PC-9 (cell line): ENCODE measurements at regions not wholly inside any gene's neighbourhood (a gene's known extent, or its start where the extent isn't known, plus 50 kb on each side); places are given as distances from the start of the nearest gene placed in this dataset.

Experiments used
- CTCF ChIP-seq: fragments of 200-600 bp; sonication (generic); conservative IDR thresholded peaks from 2 replicates; pipeline ENCODE4 v1.6.1; 2017; ENCODE audit warnings: mixed run types, antibody characterized with exemption, mild to moderate bottlenecking, moderate library complexity
- EZH2 ChIP-seq: fragments of 200-600 bp; sonication (generic); IDR thresholded peaks from 2 replicates; pipeline ENCODE4 v1.8.0; 2017; ENCODE audit warnings: antibody characterized with exemption, low read depth

DNA sequence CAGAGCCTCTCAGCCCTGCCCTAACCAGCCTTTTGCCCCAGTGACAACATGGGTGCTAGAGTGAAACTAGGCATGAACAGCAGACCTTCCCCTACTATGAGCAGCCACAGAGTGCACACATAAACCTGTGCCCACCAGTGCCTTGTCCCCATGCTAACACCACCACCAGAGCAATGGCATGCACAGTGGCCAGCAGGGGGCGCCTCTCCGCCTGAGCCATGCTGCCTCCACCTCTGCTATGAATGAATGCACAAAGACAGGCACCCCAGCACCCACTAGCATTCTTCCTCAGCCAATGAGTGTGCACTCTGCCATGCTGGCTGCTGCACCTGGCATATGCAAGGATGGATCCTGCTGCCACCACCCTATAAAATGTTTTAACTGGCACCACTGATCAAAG is 286.9 kb upstream of the FGF16 start:
- TF ChIP-seq CTCF (peak; percentile 65), EZH2 (no peak)
